Subcutaneous abdominal adipose tissue (tissue), 5 donors: ENCODE measurements at regions not wholly inside any gene's neighbourhood (a gene's known extent, or its start where the extent isn't known, plus 50 kb on each side); places are given as distances from the start of the nearest gene placed in this dataset.

Source experiments
- H3K27ac ChIP-seq: one replicate; pipeline ENCODE4 v1.7.0; 2013; ENCODE audit warnings: low read depth, mild to moderate bottlenecking, inconsistent platforms, low read length, moderate library complexity
- H3K27me3 ChIP-seq, 5 donors: one replicate each; pipeline ENCODE4 v1.7.0; 2013; ENCODE audit warnings: low read length in 5 of 5, inconsistent platforms in 1 of 5; ENCODE audit not compliant: control insufficient read depth in 5 of 5, insufficient read depth in 4 of 5
- H3K36me3 ChIP-seq, 5 donors: one replicate each; pipeline ENCODE4 v1.7.0; 2013; ENCODE audit warnings: low read length in 5 of 5; ENCODE audit not compliant: control insufficient read depth in 5 of 5, insufficient read depth in 5 of 5
- H3K4me1 ChIP-seq, 5 donors: one replicate each; pipeline ENCODE4 v1.7.0; 2013; ENCODE audit warnings: low read length in 5 of 5, mild to moderate bottlenecking in 3 of 5, moderate library complexity in 1 of 5; ENCODE audit not compliant: control insufficient read depth in 5 of 5, insufficient read depth in 5 of 5
- H3K4me3 ChIP-seq, 5 donors: one replicate each; pipeline ENCODE4 v1.7.0; 2013; ENCODE audit warnings: low read length in 5 of 5, low read depth in 1 of 5
- H3K9ac ChIP-seq, 5 donors: one replicate each; pipeline ENCODE4 v1.7.0; 2013; ENCODE audit warnings: low read length in 5 of 5, mild to moderate bottlenecking in 4 of 5, moderate library complexity in 3 of 5
- H3K9me3 ChIP-seq, 5 donors: one replicate each; pipeline ENCODE4 v1.7.0; 2013; ENCODE audit warnings: low read length in 5 of 5; ENCODE audit not compliant: control insufficient read depth in 5 of 5
- donor health status: healthy.
- donor health status: healthy.
- donor health status: healthy.
- donor health status: healthy.
- donor health status: healthy.

DNA sequence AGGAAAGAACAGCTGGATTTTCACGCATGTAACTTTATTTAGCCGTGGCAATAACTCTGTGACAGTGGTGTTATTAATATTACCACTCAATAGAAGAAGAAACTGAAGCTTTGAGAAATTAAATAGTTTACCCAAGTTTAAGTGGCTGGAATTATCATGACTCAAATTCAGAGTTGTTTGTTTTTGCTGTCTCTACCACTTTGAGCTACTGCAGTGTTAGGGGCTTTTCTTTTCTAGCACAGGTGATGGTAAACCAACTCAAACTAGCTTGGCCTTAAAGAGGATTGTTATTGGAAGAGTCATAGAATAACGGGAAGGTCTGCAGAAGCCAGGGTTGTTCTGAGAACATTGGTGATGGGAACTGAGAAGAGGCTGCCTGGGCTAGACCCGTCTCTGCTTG, 66.0 kb upstream of the PREP start:
- Histone ChIP-seq H3K9ac (no peak overlapping the region), H3K4me3 (no peak overlapping the region), H3K27ac (no peak overlapping the region), H3K9me3 (peaks cover 0 to 15% (median 8%) of the 10 kb centered on the region in 5 donors), H3K4me1 (peaks cover 0 to 2% (median under 1%) of the 10 kb centered on the region in 5 donors), H3K36me3 (no peaks in the 10 kb centered on the region), H3K27me3 (no peaks in the 10 kb centered on the region)

GRCh38 chr6:105460860-105461259, 58.0 kb upstream of the PREP start:
- Histone ChIP-seq H3K9me3 (peaks cover 0 to 14% (median 10%) of the 10 kb centered on the region in 5 donors), H3K4me3 (no peak overlapping the region), H3K27me3 (no peaks in the 10 kb centered on the region), H3K4me1 (peaks cover 0 to 2% (median 0%) of the 10 kb centered on the region in 5 donors), H3K27ac (no peak overlapping the region), H3K36me3 (no peaks in the 10 kb centered on the region), H3K9ac (no peak overlapping the region)

DNA sequence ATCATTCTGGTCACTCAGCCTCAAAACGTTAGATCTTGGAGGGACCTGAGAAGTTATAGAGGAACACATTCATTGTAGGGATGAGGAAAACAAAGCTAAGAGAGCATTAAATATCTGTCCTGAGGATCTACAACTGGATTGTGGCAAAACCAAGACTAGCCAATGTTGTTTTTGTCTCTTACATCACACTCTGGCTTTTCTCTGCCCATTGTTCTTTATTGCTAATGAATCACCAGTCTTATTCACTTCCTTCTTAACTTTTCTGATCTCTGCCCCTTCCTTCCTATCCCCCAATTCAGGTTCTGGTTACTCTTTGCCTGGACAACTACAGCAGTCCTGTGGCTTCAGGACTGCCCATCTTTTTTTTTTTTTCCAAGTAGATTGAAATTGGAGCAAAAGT, 57.0 kb upstream of the PREP start:
- H3K27ac ChIP-seq, result no peak overlapping the region
- no peak overlapping the region for H3K4me3 ChIP-seq
- H3K4me1 ChIP-seq, result peaks cover 0 to 5% (median 4%) of the 10 kb centered on the region in 5 donors
- H3K9me3 ChIP-seq, result peaks cover 0 to 7% (median 5%) of the 10 kb centered on the region in 5 donors
- H3K27me3 ChIP-seq, result no peaks in the 10 kb centered on the region
- no peaks in the 10 kb centered on the region for H3K36me3 ChIP-seq
- no peak overlapping the region for H3K9ac ChIP-seq

GRCh38 chr6:105459049-105459448, 56.2 kb upstream of the PREP start:
- H3K9ac ChIP-seq, result no peak overlapping the region
- H3K27ac ChIP-seq, result no peak overlapping the region
- H3K36me3 ChIP-seq, result no peaks in the 10 kb centered on the region
- H3K4me1 ChIP-seq, result peaks cover 0 to 13% (median 7%) of the 10 kb centered on the region in 5 donors
- no peaks in the 10 kb centered on the region for H3K27me3 ChIP-seq
- H3K9me3 ChIP-seq, result peaks cover 0 to 7% (median 5%) of the 10 kb centered on the region in 5 donors
- H3K4me3 ChIP-seq, result no peak overlapping the region

- H3K27ac ChIP-seq, result no peak overlapping the region
- H3K4me3 ChIP-seq, result no peak overlapping the region
- no peaks in the 10 kb centered on the region for H3K27me3 ChIP-seq
- H3K9ac ChIP-seq, result no peak overlapping the region
- peaks cover 0 to 15% (median 7%) of the 10 kb centered on the region in 5 donors for H3K4me1 ChIP-seq
- H3K36me3 ChIP-seq, result no peaks in the 10 kb centered on the region
- H3K9me3 ChIP-seq, result peaks cover 0 to 7% (median 5%) of the 10 kb centered on the region in 5 donors
These were observed 55.7 kb upstream of the PREP start for GRCh38 chr6:105458551-105458950.

- no peak overlapping the region for H3K4me3 ChIP-seq
These were observed 55.2 kb upstream of the PREP start for GRCh38 chr6:105458084-105458483.

GRCh38 chr6:105453968-105454367, 51.1 kb upstream of the PREP start:
- H3K9ac ChIP-seq, result no peak overlapping the region
- no peaks in the 10 kb centered on the region for H3K9me3 ChIP-seq
- no peak overlapping the region for H3K4me3 ChIP-seq
- H3K4me1 ChIP-seq, result peaks cover 0 to 15% (median 11%) of the 10 kb centered on the region in 5 donors
- no peaks in the 10 kb centered on the region for H3K27me3 ChIP-seq
- H3K27ac ChIP-seq, result no peak overlapping the region
- no peaks in the 10 kb centered on the region for H3K36me3 ChIP-seq

More at GRCh38 chr6:105458084-105458483, 55.2 kb upstream of the PREP start:
- H3K9me3 ChIP-seq, result peaks cover 0 to 7% (median 5%) of the 10 kb centered on the region in 5 donors
- no peak overlapping the region for H3K27ac ChIP-seq
- H3K4me1 ChIP-seq, result peaks cover 0 to 15% (median 11%) of the 10 kb centered on the region in 5 donors
- H3K9ac ChIP-seq, result no peak overlapping the region
- no peaks in the 10 kb centered on the region for H3K36me3 ChIP-seq
- no peaks in the 10 kb centered on the region for H3K27me3 ChIP-seq

GRCh38 chr6:105452924-105453756, 50.3 kb upstream of the PREP start:
- no peak overlapping the region for H3K27ac ChIP-seq
- no peaks in the 10 kb centered on the region for H3K27me3 ChIP-seq
- H3K4me3 ChIP-seq, result no peak overlapping the region
- no peaks in the 10 kb centered on the region for H3K9me3 ChIP-seq
- peaks cover 0 to 15% (median 11%) of the 10 kb centered on the region in 5 donors for H3K4me1 ChIP-seq
- H3K9ac ChIP-seq, result no peak overlapping the region
- H3K36me3 ChIP-seq, result no peaks in the 10 kb centered on the region
